ENCODE measurements at regions not wholly inside any gene's neighbourhood (a gene's known extent, or its start where the extent isn't known, plus 50 kb on each side); places are given as distances from the start of the nearest gene placed in this dataset.

- Histone ChIP-seq H3K36me3 (ENCODE audit: control insufficient read depth in 2 of 2, insufficient read depth in 1 of 2, low read length in 2 of 2) (no peaks in the 10 kb centered on the region), H3K27ac (ENCODE audit: extremely low read depth, low read depth, low read length) (no peak overlapping the region), H3K4me1 (ENCODE audit: control insufficient read depth, insufficient read depth, low read length) (no peaks in the 10 kb centered on the region), H3K9me3 (ENCODE audit: control insufficient read depth, insufficient read depth, low read depth, low read length) (no peaks in the 10 kb centered on the region), H3K4me3 (ENCODE audit: low read depth, low read length) (no peak overlapping the region)
- TF ChIP-seq ZNF658 (tag by site-specific recombination; IDR thresholded peaks at IDR 0.05) = no peak
- TF ChIP-seq SETDB1 (IDR thresholded peaks at IDR 0.05; ENCODE audit: insufficient read length, low read length) = no peak
- no peak for TF ChIP-seq EGR2 (tag by site-specific recombination; IDR thresholded peaks at IDR 0.05; ENCODE audit: low read depth)
- TF ChIP-seq ZBTB21 (tag by site-specific recombination; IDR thresholded peaks at IDR 0.05) = no peak
- TF ChIP-seq ZNF362 (tag by site-specific recombination; IDR thresholded peaks at IDR 0.05) = no peak
- TF ChIP-seq ZNF776 (tag by site-specific recombination; IDR thresholded peaks at IDR 0.05; ENCODE audit: borderline replicate concordance) = no peak
- no peak for TF ChIP-seq ZNF704 (tag by site-specific recombination; IDR thresholded peaks at IDR 0.05)
- no peak for TF ChIP-seq ZBTB7A (tag by site-specific recombination; IDR thresholded peaks at IDR 0.05; ENCODE audit: low read depth)
- TF ChIP-seq ZNF596 (tag by site-specific recombination; IDR thresholded peaks at IDR 0.05) = no peak
- TF ChIP-seq ZNF585B (tag by site-specific recombination; IDR thresholded peaks at IDR 0.05) = no peak
- TF ChIP-seq, protein P1, sequence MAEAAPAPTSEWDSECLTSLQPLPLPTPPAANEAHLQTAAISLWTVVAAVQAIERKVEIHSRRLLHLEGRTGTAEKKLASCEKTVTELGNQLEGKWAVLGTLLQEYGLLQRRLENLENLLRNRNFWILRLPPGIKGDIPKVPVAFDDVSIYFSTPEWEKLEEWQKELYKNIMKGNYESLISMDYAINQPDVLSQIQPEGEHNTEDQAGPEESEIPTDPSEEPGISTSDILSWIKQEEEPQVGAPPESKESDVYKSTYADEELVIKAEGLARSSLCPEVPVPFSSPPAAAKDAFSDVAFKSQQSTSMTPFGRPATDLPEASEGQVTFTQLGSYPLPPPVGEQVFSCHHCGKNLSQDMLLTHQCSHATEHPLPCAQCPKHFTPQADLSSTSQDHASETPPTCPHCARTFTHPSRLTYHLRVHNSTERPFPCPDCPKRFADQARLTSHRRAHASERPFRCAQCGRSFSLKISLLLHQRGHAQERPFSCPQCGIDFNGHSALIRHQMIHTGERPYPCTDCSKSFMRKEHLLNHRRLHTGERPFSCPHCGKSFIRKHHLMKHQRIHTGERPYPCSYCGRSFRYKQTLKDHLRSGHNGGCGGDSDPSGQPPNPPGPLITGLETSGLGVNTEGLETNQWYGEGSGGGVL (tag by site-specific recombination; IDR thresholded peaks at IDR 0.05) = no peak
- TF ChIP-seq ZNF571 (tag by site-specific recombination; IDR thresholded peaks at IDR 0.05) = no peak
- TF ChIP-seq ZNF341 (tag by site-specific recombination; IDR thresholded peaks at IDR 0.05; ENCODE audit: low read depth) = no peak
- TF ChIP-seq ZFP69B (tag by site-specific recombination; IDR thresholded peaks at IDR 0.05) = no peak
- TF ChIP-seq GFI1B (tag by site-specific recombination; IDR thresholded peaks at IDR 0.05) = no peak
- TF ChIP-seq ZNF521 (tag by site-specific recombination; IDR thresholded peaks at IDR 0.05) = no peak
- no peak for TF ChIP-seq ZNF426 (tag by site-specific recombination; IDR thresholded peaks at IDR 0.05)
- no peak for TF ChIP-seq ZNF792 (tag by site-specific recombination; IDR thresholded peaks at IDR 0.05)
- TF ChIP-seq ZNF830 (tag by site-specific recombination; IDR thresholded peaks at IDR 0.05; ENCODE audit: low read depth) = no peak
- TF ChIP-seq ZNF76 (tag by site-specific recombination; IDR thresholded peaks at IDR 0.05; ENCODE audit: borderline replicate concordance, low read depth) = no peak
- ChIA-PET POLR2A (no interaction called here), CTCF (interaction anchor here (0.7 kb wide), 1 partner anchor 1003 kb away, joined by 3 read pairs; no protein-coding TSS in a partner anchor)
Observed at GRCh38 chr16:13344001-13344400, 442.6 kb downstream of the SHISA9 start.

- TF ChIP-seq ZBTB7A (tag by site-specific recombination; IDR thresholded peaks at IDR 0.05; ENCODE audit: low read depth) (no peak), ZNF350 (tag by site-specific recombination; IDR thresholded peaks at IDR 0.05) (no peak)
- CTCF ChIA-PET = interaction anchor here (0.6 kb wide), 1 partner anchor 530 kb away, joined by 3 read pairs; no protein-coding TSS in a partner anchor
Observed at GRCh38 chr16:13348416-13348815, 447.0 kb downstream of the SHISA9 start.

More at GRCh38 chr16:13348416-13348815, 447.0 kb downstream of the SHISA9 start:
- POLR2A ChIA-PET = no interaction called here
- Histone ChIP-seq H3K36me3 (ENCODE audit: control insufficient read depth in 2 of 2, insufficient read depth in 1 of 2, low read length in 2 of 2) (no peaks in the 10 kb centered on the region), H3K9me3 (ENCODE audit: control insufficient read depth, insufficient read depth, low read depth, low read length) (no peaks in the 10 kb centered on the region), H3K27ac (ENCODE audit: extremely low read depth, low read depth, low read length) (no peak overlapping the region), H3K4me1 (ENCODE audit: control insufficient read depth, insufficient read depth, low read length) (no peaks in the 10 kb centered on the region), H3K4me3 (ENCODE audit: low read depth, low read length) (no peak overlapping the region)
